Type B pancreatic cell (in vitro differentiated cells): ENCODE measurements at regions not wholly inside any gene's neighbourhood (a gene's known extent, or its start where the extent isn't known, plus 50 kb on each side); places are given as distances from the start of the nearest gene placed in this dataset.
"Not testable (repeated sequence)": the region's sequence is repeated elsewhere in the genome, so short reads cannot be mapped to it uniquely, and the experiment has no call there.

Experiments
- DNase-seq: peaks from one replicate; pipeline ENCODE4 v3.0.0; 2021; ENCODE audit warnings: mixed read lengths; ENCODE audit not compliant: unreplicated experiment; ENCODE audit errors: extremely low spot score
- H3K27ac Mint-ChIP-seq: 2 replicates; pipeline ENCODE4 v1.8.0; 2021; ENCODE audit warnings: mild to moderate bottlenecking, mixed read lengths
- H3K27me3 Mint-ChIP-seq: 2 replicates; pipeline ENCODE4 v1.8.0; 2021; ENCODE audit warnings: mixed read lengths
- H3K36me3 Mint-ChIP-seq: 2 replicates; pipeline ENCODE4 v1.8.0; 2021; ENCODE audit warnings: mixed read lengths
- H3K4me1 Mint-ChIP-seq: one replicate; pipeline ENCODE4 v1.8.0; 2021; ENCODE audit warnings: mixed read lengths; ENCODE audit not compliant: unreplicated experiment
- H3K4me3 Mint-ChIP-seq: 2 replicates; pipeline ENCODE4 v1.8.0; 2021; ENCODE audit warnings: mild to moderate bottlenecking, mixed read lengths
- H3K9me3 Mint-ChIP-seq: 2 replicates; pipeline ENCODE4 v1.8.0; 2021; ENCODE audit warnings: mixed read lengths
- CTCF ChIP-seq: fragments of 200-600 bp; sonication (generic); conservative IDR thresholded peaks from 2 replicates; pipeline ENCODE4 v1.5.0; 2021; ENCODE audit warnings: antibody characterized with exemption, mild to moderate bottlenecking

DNA sequence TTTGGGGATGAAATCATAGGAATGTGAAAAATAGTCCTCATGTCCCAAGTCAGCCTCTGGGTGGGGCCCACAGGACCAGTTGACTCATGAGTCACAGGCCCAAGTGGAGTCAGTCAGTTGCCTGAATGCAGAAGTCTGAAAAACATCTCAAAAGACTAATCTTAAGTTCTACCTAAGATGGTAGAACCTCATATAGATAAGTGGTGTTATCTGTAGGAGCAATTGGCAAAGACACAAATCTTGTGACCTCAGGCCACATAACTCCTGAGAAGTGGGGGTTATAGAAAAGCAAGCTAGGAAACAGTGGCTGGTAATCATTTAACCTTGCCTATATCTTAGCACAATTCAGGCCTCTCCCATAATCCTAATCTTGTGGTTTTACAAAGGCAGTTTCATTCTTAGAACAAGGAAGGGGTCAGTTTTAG lies 257.1 kb upstream of the SPOPL start:
- no peaks in the 10 kb centered on the region for H3K27me3 Mint-ChIP-seq
- peaks cover 5% of the 10 kb centered on the region for H3K4me1 Mint-ChIP-seq
- H3K36me3 Mint-ChIP-seq = no peaks in the 10 kb centered on the region
- no peak overlapping the region for H3K27ac Mint-ChIP-seq
- H3K4me3 Mint-ChIP-seq = no peak overlapping the region
- DNase-seq = no peak
- no peak for TF ChIP-seq CTCF
- H3K9me3 Mint-ChIP-seq = no peaks in the 10 kb centered on the region

DNA sequence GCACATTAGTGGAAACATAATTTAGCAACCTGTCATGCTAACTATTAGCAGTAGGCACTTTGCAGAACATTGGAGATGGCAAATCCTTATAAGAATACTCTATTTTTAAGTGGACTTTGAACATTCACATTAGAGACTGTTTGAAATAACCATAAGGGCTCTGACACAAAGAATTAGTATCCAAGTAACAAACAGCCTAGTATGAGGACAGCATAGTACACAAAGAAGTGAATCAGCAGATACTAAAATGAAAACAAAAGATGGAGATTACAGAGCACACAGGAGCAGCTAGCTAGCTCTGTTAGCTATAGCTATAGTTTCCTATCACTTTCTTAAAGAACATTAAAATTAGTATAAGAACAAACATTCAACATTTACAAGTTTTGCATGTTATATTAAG lies 256.3 kb upstream of the SPOPL start:
- DNase-seq = no peak
- H3K4me1 Mint-ChIP-seq = peaks cover 5% of the 10 kb centered on the region

GRCh38 chr2:138247302-138247701 lies 254.3 kb upstream of the SPOPL start:
- TF ChIP-seq CTCF = no peak
- H3K4me1 Mint-ChIP-seq = peaks cover 5% of the 10 kb centered on the region
- H3K27me3 Mint-ChIP-seq = no peaks in the 10 kb centered on the region
- H3K4me3 Mint-ChIP-seq = no peak overlapping the region
- H3K36me3 Mint-ChIP-seq = no peaks in the 10 kb centered on the region
- no peak overlapping the region for H3K27ac Mint-ChIP-seq
- no peaks in the 10 kb centered on the region for H3K9me3 Mint-ChIP-seq
- DNase-seq = no peak

More for the DNA sequence above, 256.3 kb upstream of the SPOPL start:
- no peak for TF ChIP-seq CTCF
- Mint-ChIP-seq H3K9me3 (no peaks in the 10 kb centered on the region), H3K36me3 (no peaks in the 10 kb centered on the region), H3K27ac (no peak overlapping the region), H3K4me3 (no peak overlapping the region), H3K27me3 (no peaks in the 10 kb centered on the region)

DNA sequence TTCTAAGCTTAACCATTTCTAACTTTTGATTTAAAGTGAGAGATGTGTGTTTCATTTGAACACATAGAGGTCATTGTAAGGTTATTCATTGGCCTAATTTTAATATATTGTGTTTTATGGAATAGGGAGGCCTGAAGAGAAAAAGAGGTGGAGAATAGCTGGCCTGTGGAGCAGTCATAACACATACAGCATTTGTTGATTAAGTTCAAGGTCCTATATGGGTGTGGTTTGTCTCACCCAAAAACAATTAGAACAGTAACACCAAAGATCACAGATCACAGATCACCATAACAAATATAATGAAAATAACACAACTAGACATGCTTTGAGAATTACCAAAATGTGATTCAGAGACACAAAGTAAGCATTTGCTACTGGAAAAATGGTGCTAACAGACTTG lies 252.4 kb upstream of the SPOPL start:
- no peaks in the 10 kb centered on the region for H3K9me3 Mint-ChIP-seq
- no peak overlapping the region for H3K4me3 Mint-ChIP-seq
- no peaks in the 10 kb centered on the region for H3K4me1 Mint-ChIP-seq
- H3K36me3 Mint-ChIP-seq = no peaks in the 10 kb centered on the region
- H3K27ac Mint-ChIP-seq = no peak overlapping the region
- no peak for DNase-seq
- TF ChIP-seq CTCF = no peak
- H3K27me3 Mint-ChIP-seq = no peaks in the 10 kb centered on the region

DNA sequence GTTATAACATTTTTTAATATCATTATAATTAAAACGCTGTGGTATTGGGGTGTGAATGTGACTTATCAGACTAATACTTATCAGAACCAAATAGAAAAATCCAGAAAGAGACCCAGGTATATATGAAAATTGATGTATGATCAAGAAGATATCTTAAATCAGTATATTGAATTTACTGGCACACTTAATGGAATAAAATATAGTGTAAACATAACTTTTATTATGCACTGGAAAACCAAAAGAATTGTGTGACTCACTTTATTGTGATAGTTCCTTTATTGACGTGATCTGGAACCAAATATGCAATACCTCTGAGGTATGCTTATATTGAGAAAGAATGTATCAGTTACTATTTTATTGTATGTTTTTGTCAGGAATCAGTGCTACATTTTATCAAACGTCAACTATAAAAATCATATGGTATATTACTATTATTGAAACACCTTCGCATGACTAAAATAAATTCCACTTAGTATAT lies 250.7 kb upstream of the SPOPL start:
- DNase-seq, H3K9me3 Mint-ChIP-seq, H3K4me3 Mint-ChIP-seq, H3K27ac Mint-ChIP-seq, H3K27me3 Mint-ChIP-seq, H3K4me1 Mint-ChIP-seq, H3K36me3 Mint-ChIP-seq: not testable (repeated sequence)

DNA sequence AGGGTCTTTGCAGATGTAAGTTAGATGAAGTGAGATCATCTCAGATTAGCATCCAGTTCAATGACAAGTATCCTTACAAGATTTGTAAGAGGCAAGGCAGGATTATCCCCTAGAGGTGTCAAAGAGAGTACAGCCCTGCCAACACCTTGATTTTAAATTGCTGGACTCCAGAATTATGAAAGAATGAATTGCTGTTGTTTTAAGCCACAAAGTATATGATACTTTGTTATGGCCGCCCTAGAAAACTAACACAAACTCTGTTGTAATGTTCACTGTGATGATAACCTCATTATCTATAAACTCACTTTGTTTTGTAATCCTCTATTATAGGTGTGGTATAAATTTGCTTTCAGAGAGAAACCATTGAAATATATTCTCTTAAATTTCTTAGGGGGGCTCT lies 249.0 kb upstream of the SPOPL start:
- Mint-ChIP-seq H3K4me1 (no peaks in the 10 kb centered on the region), H3K27me3 (no peaks in the 10 kb centered on the region), H3K36me3 (no peaks in the 10 kb centered on the region), H3K4me3 (no peak overlapping the region), H3K27ac (no peak overlapping the region), H3K9me3 (peaks cover 5% of the 10 kb centered on the region)
- no peak for TF ChIP-seq CTCF
- no peak for DNase-seq
